Astrocyte (in vitro differentiated cells and primary cell): ENCODE measurements at regions not wholly inside any gene's neighbourhood (a gene's known extent, or its start where the extent isn't known, plus 50 kb on each side); places are given as distances from the start of the nearest gene placed in this dataset.
A peak's percentile ranks its signal among the peaks of the same experiment; 100 is the strongest.

Source experiments
- DNase-seq: peaks from one replicate; pipeline ENCODE4 v3.0.0-alpha.2; 2010; ENCODE audit warnings: low read depth
- FAIRE-seq: peaks from 2 replicates; lab custom pipeline; 2011; peaks lifted over from hg19 to GRCh38; lab: Jason Lieb, UNC
- H2AFZ ChIP-seq: 2 replicates; pipeline ENCODE4 v1.6.0; 2012; ENCODE audit warnings: low read depth, low read length, inconsistent platforms
- H3K27ac ChIP-seq: 2 replicates; pipeline ENCODE4 v1.5.1; 2011; ENCODE audit warnings: low read depth, low read length, inconsistent platforms
- H3K27me3 ChIP-seq: 2 replicates; pipeline ENCODE4 v1.6.0; 2011; ENCODE audit warnings: low read length, inconsistent platforms; ENCODE audit not compliant: insufficient read depth
- H3K36me3 ChIP-seq: 2 replicates; pipeline ENCODE4 v1.5.1; 2011; ENCODE audit warnings: low read length, inconsistent platforms; ENCODE audit not compliant: insufficient read depth
- H3K4me1 ChIP-seq: 2 replicates; pipeline ENCODE4 v1.5.1; 2011; ENCODE audit warnings: low read length, inconsistent platforms; ENCODE audit not compliant: insufficient read depth
- H3K4me2 ChIP-seq: 2 replicates; pipeline ENCODE4 v1.6.0; 2012; ENCODE audit warnings: low read length, inconsistent platforms
- H3K4me3 ChIP-seq: 2 replicates; pipeline ENCODE4 v1.5.1; 2011; ENCODE audit warnings: low read depth, mild to moderate bottlenecking, low read length, inconsistent platforms; ENCODE audit not compliant: insufficient read depth
- H3K79me2 ChIP-seq: 2 replicates; pipeline ENCODE4 v1.6.0; 2012; ENCODE audit warnings: mild to moderate bottlenecking, low read length, inconsistent platforms; ENCODE audit not compliant: insufficient read depth
- H3K9ac ChIP-seq: 2 replicates; pipeline ENCODE4 v1.6.0; 2012; ENCODE audit warnings: mild to moderate bottlenecking, low read length, inconsistent platforms
- H3K9me3 ChIP-seq: 2 replicates; pipeline ENCODE4 v1.5.1; 2012; ENCODE audit warnings: low read depth, mild to moderate bottlenecking, low read length, inconsistent platforms; ENCODE audit not compliant: insufficient read depth
- H4K20me1 ChIP-seq: 2 replicates; pipeline ENCODE4 v1.6.0; 2012; ENCODE audit warnings: low read length, inconsistent platforms; ENCODE audit not compliant: insufficient read depth
- H3K27ac Mint-ChIP-seq: one replicate; pipeline ENCODE4 v1.8.0; 2021; ENCODE audit warnings: mild to moderate bottlenecking, mixed read lengths; ENCODE audit not compliant: unreplicated experiment
- H3K27me3 Mint-ChIP-seq: one replicate; pipeline ENCODE4 v1.8.0; 2021; ENCODE audit warnings: low read depth, mixed read lengths; ENCODE audit not compliant: unreplicated experiment
- H3K36me3 Mint-ChIP-seq: one replicate; pipeline ENCODE4 v1.8.0; 2021; ENCODE audit warnings: low read depth, mixed read lengths; ENCODE audit not compliant: unreplicated experiment
- H3K4me1 Mint-ChIP-seq: one replicate; pipeline ENCODE4 v1.8.0; 2021; ENCODE audit warnings: low read depth, mixed read lengths; ENCODE audit not compliant: unreplicated experiment
- H3K4me3 Mint-ChIP-seq: one replicate; pipeline ENCODE4 v1.8.0; 2021; ENCODE audit warnings: mild to moderate bottlenecking, moderate library complexity, mixed read lengths; ENCODE audit not compliant: unreplicated experiment
- H3K9me3 Mint-ChIP-seq: one replicate; pipeline ENCODE4 v1.8.0; 2021; ENCODE audit warnings: mild to moderate bottlenecking, mixed read lengths; ENCODE audit not compliant: unreplicated experiment
- EZH2 ChIP-seq: IDR thresholded peaks from 2 replicates; pipeline ENCODE4 v1.6.1; 2012; ENCODE audit warnings: mild to moderate bottlenecking, low read length, inconsistent platforms; ENCODE audit not compliant: insufficient read depth
- TF ChIP-seq, protein P1 (sequence below): IDR thresholded peaks from 2 replicates; pipeline ENCODE4 v1.5.1; 2011; ENCODE audit warnings: low read depth, mild to moderate bottlenecking, inconsistent platforms, low read length, moderate library complexity; ENCODE audit not compliant: insufficient read depth

DNA sequence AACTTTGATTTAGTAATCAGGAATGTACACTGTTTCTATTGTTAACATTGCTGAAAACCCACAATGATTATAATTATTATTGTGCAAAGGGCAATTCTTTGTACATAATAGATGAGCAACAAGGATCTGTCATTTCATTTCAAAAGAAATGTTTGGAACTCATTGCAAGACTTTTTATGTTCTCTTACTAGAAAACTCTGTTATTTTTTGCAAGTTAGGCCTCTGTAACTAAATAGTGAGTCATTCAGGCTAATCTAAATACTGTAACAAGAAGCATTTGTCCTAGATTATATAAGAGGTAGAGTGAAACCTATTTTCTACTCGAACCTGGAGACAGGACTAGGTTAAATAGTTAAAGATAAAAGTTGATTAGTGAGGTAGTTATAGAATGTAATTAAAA lies 93.2 kb upstream of the FAM47B start:
- Mint-ChIP-seq H3K36me3 (no peaks in the 10 kb centered on the region), H3K9me3 (no peaks in the 10 kb centered on the region), H3K4me3 (no peak overlapping the region), H3K4me1 (no peaks in the 10 kb centered on the region), H3K27me3 (no peaks in the 10 kb centered on the region), H3K27ac (no peak overlapping the region)
- Histone ChIP-seq H3K4me1 (no peaks in the 10 kb centered on the region), H2AFZ (no peak overlapping the region), H3K9ac (no peak overlapping the region), H3K27ac (no peak overlapping the region), H3K9me3 (no peaks in the 10 kb centered on the region), H3K4me2 (peak overlapping the region; percentile 6), H3K79me2 (no peaks in the 10 kb centered on the region), H3K27me3 (no peaks in the 10 kb centered on the region), H3K4me3 (no peak overlapping the region), H3K36me3 (no peaks in the 10 kb centered on the region), H4K20me1 (no peaks in the 10 kb centered on the region)
- peak; percentile 54 for DNase-seq
- TF ChIP-seq, protein P1, sequence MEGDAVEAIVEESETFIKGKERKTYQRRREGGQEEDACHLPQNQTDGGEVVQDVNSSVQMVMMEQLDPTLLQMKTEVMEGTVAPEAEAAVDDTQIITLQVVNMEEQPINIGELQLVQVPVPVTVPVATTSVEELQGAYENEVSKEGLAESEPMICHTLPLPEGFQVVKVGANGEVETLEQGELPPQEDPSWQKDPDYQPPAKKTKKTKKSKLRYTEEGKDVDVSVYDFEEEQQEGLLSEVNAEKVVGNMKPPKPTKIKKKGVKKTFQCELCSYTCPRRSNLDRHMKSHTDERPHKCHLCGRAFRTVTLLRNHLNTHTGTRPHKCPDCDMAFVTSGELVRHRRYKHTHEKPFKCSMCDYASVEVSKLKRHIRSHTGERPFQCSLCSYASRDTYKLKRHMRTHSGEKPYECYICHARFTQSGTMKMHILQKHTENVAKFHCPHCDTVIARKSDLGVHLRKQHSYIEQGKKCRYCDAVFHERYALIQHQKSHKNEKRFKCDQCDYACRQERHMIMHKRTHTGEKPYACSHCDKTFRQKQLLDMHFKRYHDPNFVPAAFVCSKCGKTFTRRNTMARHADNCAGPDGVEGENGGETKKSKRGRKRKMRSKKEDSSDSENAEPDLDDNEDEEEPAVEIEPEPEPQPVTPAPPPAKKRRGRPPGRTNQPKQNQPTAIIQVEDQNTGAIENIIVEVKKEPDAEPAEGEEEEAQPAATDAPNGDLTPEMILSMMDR, result no peak
- no peak for TF ChIP-seq EZH2
- FAIRE-seq, result peak; percentile 100

DNA sequence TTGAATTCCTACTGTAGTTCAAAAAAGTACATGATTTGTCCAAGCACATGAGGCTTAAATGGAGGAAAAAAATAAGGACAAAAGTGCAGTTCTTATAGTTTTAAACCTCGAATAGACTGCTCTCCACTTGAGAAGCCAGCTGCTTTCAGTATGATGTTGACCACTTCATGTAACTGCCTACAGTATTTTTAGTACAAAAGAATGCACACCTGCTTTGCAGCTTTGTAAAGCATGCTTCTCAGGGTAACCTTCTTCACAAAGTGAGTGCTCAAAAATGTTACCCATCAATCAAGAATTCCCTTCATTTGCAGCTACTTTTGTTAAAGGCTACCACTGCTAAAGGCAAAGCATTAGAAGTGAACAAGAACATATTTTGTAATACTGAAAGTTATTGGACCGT lies 83.4 kb upstream of the FAM47B start:
- no peaks in the 10 kb centered on the region for H3K9me3 ChIP-seq
- no peaks in the 10 kb centered on the region for H3K27me3 ChIP-seq
- no peak for DNase-seq
- H4K20me1 ChIP-seq, result no peaks in the 10 kb centered on the region
- TF ChIP-seq, protein P1, result no peak
- TF ChIP-seq EZH2, result no peak
- H3K27me3 Mint-ChIP-seq, result no peaks in the 10 kb centered on the region
- no peak overlapping the region for H3K9ac ChIP-seq
- H3K4me3 ChIP-seq, result no peak overlapping the region
- no peaks in the 10 kb centered on the region for H3K36me3 Mint-ChIP-seq
- H3K27ac ChIP-seq, result no peak overlapping the region
- no peaks in the 10 kb centered on the region for H3K36me3 ChIP-seq
- H2AFZ ChIP-seq, result no peak overlapping the region
- peaks cover 8% of the 10 kb centered on the region for H3K4me1 Mint-ChIP-seq
- H3K79me2 ChIP-seq, result no peaks in the 10 kb centered on the region
- H3K4me3 Mint-ChIP-seq, result no peak overlapping the region
- no peak for FAIRE-seq
- H3K4me2 ChIP-seq, result no peak overlapping the region
- no peaks in the 10 kb centered on the region for H3K4me1 ChIP-seq
- H3K27ac Mint-ChIP-seq, result no peak overlapping the region
- no peaks in the 10 kb centered on the region for H3K9me3 Mint-ChIP-seq

DNA sequence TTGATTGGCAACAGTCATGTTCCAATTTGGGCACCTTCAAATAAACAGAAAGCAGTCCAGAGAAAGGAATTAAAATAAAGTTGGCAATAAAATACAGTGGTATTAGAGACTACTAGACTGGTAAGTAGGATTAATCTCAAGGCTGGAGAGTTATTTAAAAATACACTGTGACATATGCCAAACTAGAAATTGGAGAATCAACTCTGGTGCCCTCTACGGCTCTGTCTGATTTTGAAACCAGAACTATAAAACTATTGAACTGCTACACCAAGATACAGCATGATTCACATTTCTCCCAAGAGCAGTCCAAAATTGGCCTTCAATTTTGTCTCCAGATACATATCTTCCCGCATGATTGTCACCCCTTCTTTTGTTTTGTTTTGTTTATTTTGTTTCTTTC lies 78.7 kb upstream of the FAM47B start:
- FAIRE-seq (peak; percentile 96), DNase-seq (no peak)
- Histone ChIP-seq H3K9me3 (no peaks in the 10 kb centered on the region), H3K27ac (no peak overlapping the region), H3K4me3 (no peak overlapping the region), H3K4me2 (no peak overlapping the region), H3K79me2 (no peaks in the 10 kb centered on the region), H3K9ac (no peak overlapping the region), H3K36me3 (no peaks in the 10 kb centered on the region), H3K4me1 (no peaks in the 10 kb centered on the region), H2AFZ (no peak overlapping the region), H3K27me3 (no peaks in the 10 kb centered on the region), H4K20me1 (no peaks in the 10 kb centered on the region)
- TF ChIP-seq, protein P1, result no peak
- no peak for TF ChIP-seq EZH2
- Mint-ChIP-seq H3K27me3 (no peaks in the 10 kb centered on the region), H3K27ac (no peak overlapping the region), H3K4me3 (no peak overlapping the region), H3K9me3 (peaks cover 2% of the 10 kb centered on the region), H3K4me1 (no peaks in the 10 kb centered on the region), H3K36me3 (no peaks in the 10 kb centered on the region)
